K562 (cell line): ENCODE measurements at regions not wholly inside any gene's neighbourhood (a gene's known extent, or its start where the extent isn't known, plus 50 kb on each side); places are given as distances from the start of the nearest gene placed in this dataset.

Experiments
- CHD2 ChIP-seq: IDR thresholded peaks from 2 replicates; pipeline ENCODE4 v1.6.1; 2011; ENCODE audit warnings: low read depth, low read length
- GTF2B ChIP-seq: IDR thresholded peaks from 2 replicates; pipeline ENCODE4 v1.6.1; 2011; ENCODE audit not compliant: insufficient read length; ENCODE audit errors: extremely low read depth
- KDM1A ChIP-seq, 2 experiments: fragments of 450-650 bp; IDR thresholded peaks; 2 replicates each; pipeline ENCODE4 v1.6.1; 2016; ENCODE audit warnings: mild to moderate bottlenecking in 2 of 2
- MYBL2 ChIP-seq, 2 experiments: fragments of 450-650 bp in 1 of 2; sonication (generic) in 1 of 2; formaldehyde crosslinking in 1 of 2; IDR thresholded peaks; 2 replicates each; pipeline versions ENCODE4 v1.6.1 to v1.8.1; 2017 to 2022; ENCODE audit warnings: borderline replicate concordance in 1 of 2, inconsistent platforms in 1 of 2, low read depth in 1 of 2, mild to moderate bottlenecking in 1 of 2, missing genetic modification reagents in 1 of 2, moderate library complexity in 1 of 2
- SREBF2 ChIP-seq: sonication (generic); formaldehyde crosslinking; IDR thresholded peaks from 2 replicates; pipeline ENCODE4 v1.4.0; 2020; ENCODE audit warnings: mild to moderate bottlenecking, missing genetic modification reagents
- ZC3H8 ChIP-seq: fragments of 450-650 bp; IDR thresholded peaks from 2 replicates; pipeline ENCODE4 v1.6.1; 2017
- ZZZ3 ChIP-seq: fragments of 450-650 bp; IDR thresholded peaks from 2 replicates; pipeline ENCODE4 v1.6.1; 2016; ENCODE audit warnings: antibody characterized with exemption, mild to moderate bottlenecking, moderate library complexity
- TF ChIP-seq, protein P1 (sequence below), 3 experiments: IDR thresholded peaks in 2 of 3; conservative IDR thresholded peaks in 1 of 3; 2 replicates each; pipeline ENCODE4 v1.5.1; 2011 to 2012; ENCODE audit warnings: low read length in 3 of 3, mild to moderate bottlenecking in 3 of 3, control low read depth in 2 of 3, improper control_type of control experiment in 1 of 3, inconsistent platforms in 1 of 3, low read depth in 1 of 3, mixed read lengths in 1 of 3, moderate library complexity in 1 of 3; ENCODE audit not compliant: insufficient read depth in 2 of 3

GRCh38 chr17:34713687-34714086 is 134.3 kb downstream of the TMEM132E start:
- TF ChIP-seq MYBL2 (IDR thresholded peaks at IDR 0.05; ENCODE audit: low read depth) (no peak), MYBL2 (CRISPR knock-in tag; IDR thresholded peaks at IDR 0.05; ENCODE audit: borderline replicate concordance) (no peak), CHD2 (no peak), GTF2B (no peak), ZC3H8 (no peak), SREBF2 (CRISPR knock-in tag) (no peak), ZZZ3 (no peak), KDM1A (IDR thresholded peaks at IDR 0.05) (no peak)
- TF ChIP-seq, protein P1, sequence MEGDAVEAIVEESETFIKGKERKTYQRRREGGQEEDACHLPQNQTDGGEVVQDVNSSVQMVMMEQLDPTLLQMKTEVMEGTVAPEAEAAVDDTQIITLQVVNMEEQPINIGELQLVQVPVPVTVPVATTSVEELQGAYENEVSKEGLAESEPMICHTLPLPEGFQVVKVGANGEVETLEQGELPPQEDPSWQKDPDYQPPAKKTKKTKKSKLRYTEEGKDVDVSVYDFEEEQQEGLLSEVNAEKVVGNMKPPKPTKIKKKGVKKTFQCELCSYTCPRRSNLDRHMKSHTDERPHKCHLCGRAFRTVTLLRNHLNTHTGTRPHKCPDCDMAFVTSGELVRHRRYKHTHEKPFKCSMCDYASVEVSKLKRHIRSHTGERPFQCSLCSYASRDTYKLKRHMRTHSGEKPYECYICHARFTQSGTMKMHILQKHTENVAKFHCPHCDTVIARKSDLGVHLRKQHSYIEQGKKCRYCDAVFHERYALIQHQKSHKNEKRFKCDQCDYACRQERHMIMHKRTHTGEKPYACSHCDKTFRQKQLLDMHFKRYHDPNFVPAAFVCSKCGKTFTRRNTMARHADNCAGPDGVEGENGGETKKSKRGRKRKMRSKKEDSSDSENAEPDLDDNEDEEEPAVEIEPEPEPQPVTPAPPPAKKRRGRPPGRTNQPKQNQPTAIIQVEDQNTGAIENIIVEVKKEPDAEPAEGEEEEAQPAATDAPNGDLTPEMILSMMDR (IDR thresholded peaks at IDR 0.05 in 2 of 3, conservative IDR thresholded peaks at IDR 0.05 in 1 of 3; ENCODE audit: insufficient read depth in 2 of 3, low read depth in 1 of 3, low read length in 3 of 3) = no peak
